GM12865 (cell line): ENCODE measurements at regions not wholly inside any gene's neighbourhood (a gene's known extent, or its start where the extent isn't known, plus 50 kb on each side); places are given as distances from the start of the nearest gene placed in this dataset.

ENCODE experiments used
- DNase-seq: peaks from one replicate; pipeline ENCODE4 v3.0.0; 2010; ENCODE audit warnings: low read depth
- H3K4me3 ChIP-seq: 2 replicates; pipeline ENCODE4 v1.5.1; 2011; ENCODE audit warnings: mild to moderate bottlenecking, low read depth, low read length, control low read depth
- TF ChIP-seq, protein P1 (sequence below): IDR thresholded peaks from 2 replicates; pipeline ENCODE4 v1.5.1; 2011; ENCODE audit warnings: low read length, control low read depth, low read depth, inconsistent platforms; ENCODE audit not compliant: insufficient read depth; ENCODE audit errors: missing control alignments

GRCh38 chr2:128573116-128573515, 254.4 kb upstream of the HS6ST1 start:
- TF ChIP-seq, protein P1, sequence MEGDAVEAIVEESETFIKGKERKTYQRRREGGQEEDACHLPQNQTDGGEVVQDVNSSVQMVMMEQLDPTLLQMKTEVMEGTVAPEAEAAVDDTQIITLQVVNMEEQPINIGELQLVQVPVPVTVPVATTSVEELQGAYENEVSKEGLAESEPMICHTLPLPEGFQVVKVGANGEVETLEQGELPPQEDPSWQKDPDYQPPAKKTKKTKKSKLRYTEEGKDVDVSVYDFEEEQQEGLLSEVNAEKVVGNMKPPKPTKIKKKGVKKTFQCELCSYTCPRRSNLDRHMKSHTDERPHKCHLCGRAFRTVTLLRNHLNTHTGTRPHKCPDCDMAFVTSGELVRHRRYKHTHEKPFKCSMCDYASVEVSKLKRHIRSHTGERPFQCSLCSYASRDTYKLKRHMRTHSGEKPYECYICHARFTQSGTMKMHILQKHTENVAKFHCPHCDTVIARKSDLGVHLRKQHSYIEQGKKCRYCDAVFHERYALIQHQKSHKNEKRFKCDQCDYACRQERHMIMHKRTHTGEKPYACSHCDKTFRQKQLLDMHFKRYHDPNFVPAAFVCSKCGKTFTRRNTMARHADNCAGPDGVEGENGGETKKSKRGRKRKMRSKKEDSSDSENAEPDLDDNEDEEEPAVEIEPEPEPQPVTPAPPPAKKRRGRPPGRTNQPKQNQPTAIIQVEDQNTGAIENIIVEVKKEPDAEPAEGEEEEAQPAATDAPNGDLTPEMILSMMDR = no peak
- no peak overlapping the region for H3K4me3 ChIP-seq

GRCh38 chr2:128573531-128573930, 254.9 kb upstream of the HS6ST1 start:
- DNase-seq = no peak
- TF ChIP-seq, protein P1 = no peak
- no peak overlapping the region for H3K4me3 ChIP-seq

More at GRCh38 chr2:128573116-128573515, 254.4 kb upstream of the HS6ST1 start:
- DNase-seq = no peak

- DNase-seq = no peak
- H3K4me3 ChIP-seq = no peak overlapping the region
- TF ChIP-seq, protein P1 = no peak
Observed at GRCh38 chr2:128577141-128577930, 258.7 kb upstream of the HS6ST1 start.

DNA sequence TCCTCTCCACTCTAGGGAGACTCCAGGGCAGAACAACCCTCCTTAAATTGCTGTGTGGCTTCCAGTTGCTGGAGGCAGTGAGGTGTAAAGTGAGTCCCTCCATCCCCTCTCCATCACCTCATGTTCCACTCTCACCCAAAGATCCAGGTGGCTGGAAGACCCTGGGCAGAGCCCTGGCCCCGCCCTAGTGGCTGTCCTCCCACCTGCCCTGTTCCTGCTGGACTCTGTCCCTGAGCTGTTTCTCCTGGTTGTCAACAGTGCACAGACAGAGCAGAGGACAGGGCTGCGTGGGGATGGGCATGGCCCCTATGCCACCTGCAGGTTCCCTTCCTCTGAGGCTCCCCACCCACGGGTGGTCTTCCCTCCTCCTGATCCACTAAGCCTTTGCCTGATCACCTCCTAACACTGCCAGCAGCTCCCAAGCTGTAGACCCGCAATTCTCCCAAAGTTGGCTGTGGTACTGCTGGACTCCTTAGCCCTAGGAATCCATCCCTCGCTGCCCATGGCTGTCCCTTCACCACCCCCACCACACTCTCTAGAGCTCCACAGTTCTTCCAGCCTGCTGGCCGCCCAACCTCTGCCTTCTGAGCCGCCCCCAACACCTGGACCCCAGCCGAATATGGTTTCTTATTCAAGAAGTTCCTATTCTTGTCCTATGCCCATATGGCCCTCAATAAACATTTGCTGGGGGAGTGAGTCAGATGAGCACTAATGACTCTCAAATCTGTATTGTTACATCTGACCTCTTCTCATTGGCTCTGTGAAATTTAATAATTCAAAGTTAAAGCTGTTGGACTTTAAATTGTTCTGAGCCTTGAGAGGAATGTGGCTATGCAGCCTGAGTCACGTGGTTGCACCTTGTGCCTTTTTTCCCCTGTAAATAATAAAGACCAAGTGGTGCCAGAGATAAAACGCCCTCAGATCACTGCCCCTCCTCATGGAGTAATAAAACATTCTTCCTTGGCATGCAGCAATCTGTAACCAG, 260.0 kb upstream of the HS6ST1 start:
- no peak overlapping the region for H3K4me3 ChIP-seq
- no peak for DNase-seq
- TF ChIP-seq, protein P1 = no peak

DNA sequence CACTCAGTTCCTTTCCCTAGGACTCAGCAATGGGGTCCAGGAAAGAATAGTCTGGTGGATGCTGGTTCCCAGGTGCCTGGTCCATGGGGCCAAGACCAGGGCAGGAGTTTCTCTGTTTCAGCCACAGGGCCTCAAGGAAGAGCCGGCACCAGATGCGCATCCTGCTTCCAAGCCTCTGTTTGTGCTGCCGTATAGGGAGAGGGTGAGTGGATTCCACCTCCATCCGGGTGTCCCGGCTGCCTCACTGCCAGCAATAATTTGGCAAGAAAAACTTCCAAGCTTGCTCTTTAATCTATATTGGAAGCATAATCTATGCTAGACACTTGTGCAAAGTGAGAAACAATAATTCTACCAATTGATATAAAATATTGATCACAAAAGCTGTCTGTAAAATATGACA, 261.2 kb upstream of the HS6ST1 start:
- DNase-seq = no peak
- no peak overlapping the region for H3K4me3 ChIP-seq
- TF ChIP-seq, protein P1 = no peak

DNA sequence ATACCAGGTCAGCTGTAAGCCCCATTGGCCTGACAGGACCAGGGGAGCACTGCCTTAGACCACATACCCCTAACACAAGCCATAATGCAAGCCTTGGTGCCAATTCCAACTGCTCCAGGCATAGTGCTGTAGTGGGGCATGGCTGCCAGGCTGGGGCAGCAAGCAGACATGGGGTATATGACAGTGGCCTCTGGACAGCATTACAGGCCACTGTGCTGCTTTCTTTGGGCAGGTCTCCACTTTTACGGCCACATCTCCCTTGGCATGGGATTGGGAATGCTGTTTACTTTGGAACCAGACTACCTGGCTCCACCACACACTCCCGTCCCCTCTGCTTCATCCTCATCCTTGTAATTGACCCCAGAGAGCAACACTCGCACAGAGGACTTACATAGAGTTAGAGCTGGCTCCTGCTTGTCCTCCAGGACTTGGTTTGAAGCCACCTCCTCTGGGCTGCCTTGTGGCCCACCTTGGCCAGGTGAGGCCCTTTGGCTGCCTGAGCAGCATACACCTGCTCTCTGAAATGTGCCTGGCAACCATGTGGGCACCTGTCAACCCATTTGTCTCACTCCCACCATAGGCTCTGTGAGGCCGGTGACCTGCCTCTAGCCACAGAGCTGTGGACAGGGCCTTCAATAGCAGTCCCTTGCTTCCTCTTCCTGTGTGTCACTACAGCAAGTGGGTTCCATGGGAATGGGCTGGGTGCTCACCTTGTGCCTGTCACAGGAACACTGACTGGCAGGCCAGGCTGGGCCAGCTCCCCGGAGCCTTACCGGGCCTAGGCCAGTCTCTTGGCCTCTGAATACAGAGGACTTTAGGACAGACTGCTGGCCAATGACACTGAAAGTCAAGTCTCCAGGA, 262.6 kb upstream of the HS6ST1 start:
- H3K4me3 ChIP-seq = no peak overlapping the region
- DNase-seq = no peak
- TF ChIP-seq, protein P1 = no peak
